Pons (tissue), 1 donor: ENCODE measurements at regions not wholly inside any gene's neighbourhood (a gene's known extent, or its start where the extent isn't known, plus 50 kb on each side); places are given as distances from the start of the nearest gene placed in this dataset.
"Not testable (repeated sequence)": the region's sequence is repeated elsewhere in the genome, so short reads cannot be mapped to it uniquely, and the experiment has no call there.

Source experiments
- DNase-seq: peaks from one replicate; pipeline ENCODE4 v3.0.0-alpha.2; 2016; ENCODE audit warnings: low spot score

- DNase-seq = no peak
These were observed 215.6 kb downstream of the DHX15 start for GRCh38 chr4:24368801-24369200.

GRCh38 chr4:24364852-24365251, 219.5 kb downstream of the DHX15 start:
- DNase-seq = no peak

- DNase-seq = no peak
These were observed 220.1 kb downstream of the DHX15 start for GRCh38 chr4:24364249-24364648.

GRCh38 chr4:24363751-24364150, 220.6 kb downstream of the DHX15 start:
- no peak for DNase-seq

- no peak for DNase-seq
These were observed 232.2 kb downstream of the DHX15 start for GRCh38 chr4:24352112-24352511.

- not testable (repeated sequence) for DNase-seq
These were observed 235.0 kb downstream of the DHX15 start for GRCh38 chr4:24349168-24349996.

- no peak for DNase-seq
These were observed 245.1 kb downstream of the DHX15 start for GRCh38 chr4:24339260-24339659.

GRCh38 chr4:24337451-24338190, 246.7 kb downstream of the DHX15 start:
- DNase-seq = no peak

GRCh38 chr4:24335616-24336015, 248.7 kb downstream of the DHX15 start:
- no peak for DNase-seq

GRCh38 chr4:24334906-24335305, 249.4 kb downstream of the DHX15 start:
- no peak for DNase-seq

- no peak for DNase-seq
These were observed 253.8 kb downstream of the DHX15 start for GRCh38 chr4:24330573-24330972.

- no peak for DNase-seq
These were observed 254.2 kb downstream of the DHX15 start for GRCh38 chr4:24330172-24330571.

- DNase-seq = peak; percentile 28
These were observed 255.6 kb downstream of the DHX15 start for GRCh38 chr4:24328711-24329110.

- DNase-seq = no peak
These were observed 256.0 kb downstream of the DHX15 start for GRCh38 chr4:24328310-24328709.

- DNase-seq = no peak
These were observed 261.4 kb downstream of the DHX15 start for GRCh38 chr4:24322995-24323394.

- DNase-seq = no peak
These were observed 261.8 kb downstream of the DHX15 start for GRCh38 chr4:24322511-24322910.

GRCh38 chr4:24321616-24322015, 262.7 kb downstream of the DHX15 start:
- peak; percentile 15 for DNase-seq

GRCh38 chr4:24321131-24321530, 263.2 kb downstream of the DHX15 start:
- no peak for DNase-seq

GRCh38 chr4:24319387-24319786, 265.0 kb downstream of the DHX15 start:
- DNase-seq = no peak

- DNase-seq = no peak
These were observed 269.3 kb downstream of the DHX15 start for GRCh38 chr4:24315056-24315455.

- DNase-seq = no peak
These were observed 272.0 kb downstream of the DHX15 start for GRCh38 chr4:24312261-24312913.

GRCh38 chr4:24303926-24304325, 280.4 kb downstream of the DHX15 start:
- DNase-seq = peak; percentile 67

- DNase-seq = no peak
These were observed 285.4 kb downstream of the DHX15 start for GRCh38 chr4:24298911-24299310.
